ENCODE measurements at regions not wholly inside any gene's neighbourhood (a gene's known extent, or its start where the extent isn't known, plus 50 kb on each side); places are given as distances from the start of the nearest gene placed in this dataset.

DNA sequence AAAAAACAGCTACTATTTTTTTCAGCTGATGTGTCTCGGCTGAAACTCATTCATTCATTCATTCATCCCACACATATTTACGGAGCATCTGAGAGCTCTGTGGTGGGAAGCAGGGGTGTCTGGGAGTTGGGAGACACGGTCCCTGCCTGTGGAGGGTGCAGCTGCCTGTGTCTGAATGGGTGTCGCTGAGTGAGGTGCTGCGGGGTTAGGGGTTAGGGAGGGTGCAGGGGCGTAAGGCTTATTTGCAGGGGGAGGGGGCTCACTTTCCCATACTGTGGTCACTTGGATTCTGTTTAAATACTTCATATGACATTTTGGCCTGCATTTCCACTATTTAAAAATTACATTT, 89.4 kb upstream of the ASB18 start:
- ChIA-PET RAD21 (ENCODE audit: unreplicated experiment) (interaction anchor here (0.6 to 2.3 kb wide), 6 partner anchors 177 to 709 kb away, joined by 3 to 10 read pairs (median 4); partner anchors contain the start of gene ACKR3), POLR2A (interaction anchor here (0.6 kb wide), 1 partner anchor 16 kb away, joined by 6 read pairs; no protein-coding TSS in a partner anchor), SMC1A (ENCODE audit: uncharacterized antibody, unreplicated experiment) (interaction anchor here (0.7 to 2.0 kb wide), 10 partner anchors 18 to 733 kb away, joined by 3 to 12 read pairs (median 6); partner anchors contain the start of gene ACKR3), CTCF (interaction anchor here (0.7 to 2.2 kb wide), 13 partner anchors 97 to 768 kb away, joined by 3 to 27 read pairs (median 4); partner anchors contain the start of gene ACKR3)
- Histone ChIP-seq H3K4me3 (no peak overlapping the region), H3K9ac (ENCODE audit: control insufficient read depth, insufficient read depth, low read length) (no peak overlapping the region), H4K20me1 (ENCODE audit: control insufficient read depth, insufficient read depth) (no peaks in the 10 kb centered on the region), H3K79me2 (ENCODE audit: control insufficient read depth, insufficient read depth, low read length) (no peaks in the 10 kb centered on the region), H3K4me1 (ENCODE audit: control insufficient read depth, insufficient read depth, low read length) (no peaks in the 10 kb centered on the region), H3K36me3 (ENCODE audit: control insufficient read depth in 2 of 2, insufficient read depth in 2 of 2, low read length in 1 of 2) (no peaks in the 10 kb centered on the region), H3K4me2 (ENCODE audit: control insufficient read depth, insufficient read depth) (no peak overlapping the region), H3K27me3 (replicated peaks in 1 of 2; ENCODE audit: control insufficient read depth in 2 of 2, insufficient read depth in 2 of 2, low read length in 1 of 2) (no peaks in the 10 kb centered on the region), H3K9me3 (replicated peaks; ENCODE audit: control insufficient read depth, insufficient read depth, low read length) (no peaks in the 10 kb centered on the region), H3K27ac (ENCODE audit: control insufficient read depth, insufficient read depth) (no peak overlapping the region), H2AFZ (ENCODE audit: control insufficient read depth, low read depth, low read length) (no peak overlapping the region)
- TF ChIP-seq, protein P1, sequence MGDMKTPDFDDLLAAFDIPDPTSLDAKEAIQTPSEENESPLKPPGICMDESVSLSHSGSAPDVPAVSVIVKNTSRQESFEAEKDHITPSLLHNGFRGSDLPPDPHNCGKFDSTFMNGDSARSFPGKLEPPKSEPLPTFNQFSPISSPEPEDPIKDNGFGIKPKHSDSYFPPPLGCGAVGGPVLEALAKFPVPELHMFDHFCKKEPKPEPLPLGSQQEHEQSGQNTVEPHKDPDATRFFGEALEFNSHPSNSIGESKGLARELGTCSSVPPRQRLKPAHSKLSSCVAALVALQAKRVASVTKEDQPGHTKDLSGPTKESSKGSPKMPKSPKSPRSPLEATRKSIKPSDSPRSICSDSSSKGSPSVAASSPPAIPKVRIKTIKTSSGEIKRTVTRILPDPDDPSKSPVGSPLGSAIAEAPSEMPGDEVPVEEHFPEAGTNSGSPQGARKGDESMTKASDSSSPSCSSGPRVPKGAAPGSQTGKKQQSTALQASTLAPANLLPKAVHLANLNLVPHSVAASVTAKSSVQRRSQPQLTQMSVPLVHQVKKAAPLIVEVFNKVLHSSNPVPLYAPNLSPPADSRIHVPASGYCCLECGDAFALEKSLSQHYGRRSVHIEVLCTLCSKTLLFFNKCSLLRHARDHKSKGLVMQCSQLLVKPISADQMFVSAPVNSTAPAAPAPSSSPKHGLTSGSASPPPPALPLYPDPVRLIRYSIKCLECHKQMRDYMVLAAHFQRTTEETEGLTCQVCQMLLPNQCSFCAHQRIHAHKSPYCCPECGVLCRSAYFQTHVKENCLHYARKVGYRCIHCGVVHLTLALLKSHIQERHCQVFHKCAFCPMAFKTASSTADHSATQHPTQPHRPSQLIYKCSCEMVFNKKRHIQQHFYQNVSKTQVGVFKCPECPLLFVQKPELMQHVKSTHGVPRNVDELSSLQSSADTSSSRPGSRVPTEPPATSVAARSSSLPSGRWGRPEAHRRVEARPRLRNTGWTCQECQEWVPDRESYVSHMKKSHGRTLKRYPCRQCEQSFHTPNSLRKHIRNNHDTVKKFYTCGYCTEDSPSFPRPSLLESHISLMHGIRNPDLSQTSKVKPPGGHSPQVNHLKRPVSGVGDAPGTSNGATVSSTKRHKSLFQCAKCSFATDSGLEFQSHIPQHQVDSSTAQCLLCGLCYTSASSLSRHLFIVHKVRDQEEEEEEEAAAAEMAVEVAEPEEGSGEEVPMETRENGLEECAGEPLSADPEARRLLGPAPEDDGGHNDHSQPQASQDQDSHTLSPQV (IDR thresholded peaks at IDR 0.05) = no peak
- TF ChIP-seq, protein P2, sequence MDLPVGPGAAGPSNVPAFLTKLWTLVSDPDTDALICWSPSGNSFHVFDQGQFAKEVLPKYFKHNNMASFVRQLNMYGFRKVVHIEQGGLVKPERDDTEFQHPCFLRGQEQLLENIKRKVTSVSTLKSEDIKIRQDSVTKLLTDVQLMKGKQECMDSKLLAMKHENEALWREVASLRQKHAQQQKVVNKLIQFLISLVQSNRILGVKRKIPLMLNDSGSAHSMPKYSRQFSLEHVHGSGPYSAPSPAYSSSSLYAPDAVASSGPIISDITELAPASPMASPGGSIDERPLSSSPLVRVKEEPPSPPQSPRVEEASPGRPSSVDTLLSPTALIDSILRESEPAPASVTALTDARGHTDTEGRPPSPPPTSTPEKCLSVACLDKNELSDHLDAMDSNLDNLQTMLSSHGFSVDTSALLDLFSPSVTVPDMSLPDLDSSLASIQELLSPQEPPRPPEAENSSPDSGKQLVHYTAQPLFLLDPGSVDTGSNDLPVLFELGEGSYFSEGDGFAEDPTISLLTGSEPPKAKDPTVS (IDR thresholded peaks at IDR 0.05; ENCODE audit: low read depth, low read length) = no peak
- no peak for TF ChIP-seq BRCA1 (IDR thresholded peaks at IDR 0.05; ENCODE audit: low read depth, low read length)
- TF ChIP-seq TCF3 (IDR thresholded peaks at IDR 0.05; ENCODE audit: borderline replicate concordance, insufficient read depth, low read depth, low read length) = no peak
- FAIRE-seq (no peak), DNase-seq (ENCODE audit: low read depth, low spot score) (no peak), ATAC-seq (no peak)
- 42% methylated on average over 6 of the region's 6 CpGs for WGBS (ENCODE audit: insufficient coverage, insufficient replicate concordance, low lambda C conversion rate, missing lambda C conversion rate)
- intact Hi-C loops (cut with micrococcal nuclease; ENCODE audit: unreplicated experiment) = loop anchor here (1.0 to 10.0 kb wide), 4 partner anchors 161 to 719 kb away; no protein-coding TSS in a partner anchor
- in situ Hi-C loops (cut with MboI) = no loop called here
- BruUV-seq (replicated peaks) = no TSS peak
